AG09309 (cell line): ENCODE measurements at regions not wholly inside any gene's neighbourhood (a gene's known extent, or its start where the extent isn't known, plus 50 kb on each side); places are given as distances from the start of the nearest gene placed in this dataset.

Source experiments
- DNase-seq: peaks from one replicate; pipeline ENCODE4 v3.0.0-alpha.2; 2010; ENCODE audit warnings: low read depth
- H3K4me3 ChIP-seq: 2 replicates; pipeline ENCODE4 v1.5.1; 2011; ENCODE audit warnings: mild to moderate bottlenecking, low read depth, low read length, moderate library complexity; ENCODE audit not compliant: control insufficient read depth
- TF ChIP-seq, protein P1 (sequence below): IDR thresholded peaks from 2 replicates; pipeline ENCODE4 v1.5.1; 2011; ENCODE audit warnings: mild to moderate bottlenecking, low read depth, low read length, inconsistent platforms; ENCODE audit not compliant: insufficient read depth, control insufficient read depth; ENCODE audit errors: missing control alignments

DNA sequence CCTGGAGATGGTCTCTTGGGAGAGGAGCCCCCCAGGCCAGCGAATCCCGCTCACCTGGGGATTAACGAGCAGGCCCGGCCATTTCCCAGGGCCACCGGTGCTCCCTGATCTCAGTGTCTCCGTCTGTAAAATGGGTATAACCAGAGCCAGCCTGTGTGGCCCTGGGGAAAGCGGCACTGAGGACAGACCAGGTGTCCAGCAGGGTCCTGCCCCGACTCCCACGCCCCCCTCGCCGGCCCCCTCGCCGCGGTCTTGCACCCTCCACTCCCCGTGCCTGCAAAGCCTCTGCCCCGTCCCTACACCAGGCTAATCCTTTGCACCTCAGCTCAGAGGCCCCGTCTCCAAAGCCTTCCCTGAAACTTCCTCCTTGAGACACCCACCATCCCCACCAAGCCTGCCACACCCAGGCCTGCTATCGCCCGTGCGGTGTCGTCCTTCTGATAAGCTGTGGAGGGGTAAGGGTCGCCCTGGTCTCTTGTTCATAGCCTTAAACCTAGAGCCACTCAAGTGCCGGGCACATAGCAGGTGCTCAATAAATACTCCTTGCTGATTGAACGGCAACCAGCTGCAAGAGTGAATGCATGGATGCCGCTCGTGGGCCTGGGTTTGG lies 259.1 kb downstream of the C16orf95 start:
- DNase-seq = no peak
- TF ChIP-seq, protein P1, sequence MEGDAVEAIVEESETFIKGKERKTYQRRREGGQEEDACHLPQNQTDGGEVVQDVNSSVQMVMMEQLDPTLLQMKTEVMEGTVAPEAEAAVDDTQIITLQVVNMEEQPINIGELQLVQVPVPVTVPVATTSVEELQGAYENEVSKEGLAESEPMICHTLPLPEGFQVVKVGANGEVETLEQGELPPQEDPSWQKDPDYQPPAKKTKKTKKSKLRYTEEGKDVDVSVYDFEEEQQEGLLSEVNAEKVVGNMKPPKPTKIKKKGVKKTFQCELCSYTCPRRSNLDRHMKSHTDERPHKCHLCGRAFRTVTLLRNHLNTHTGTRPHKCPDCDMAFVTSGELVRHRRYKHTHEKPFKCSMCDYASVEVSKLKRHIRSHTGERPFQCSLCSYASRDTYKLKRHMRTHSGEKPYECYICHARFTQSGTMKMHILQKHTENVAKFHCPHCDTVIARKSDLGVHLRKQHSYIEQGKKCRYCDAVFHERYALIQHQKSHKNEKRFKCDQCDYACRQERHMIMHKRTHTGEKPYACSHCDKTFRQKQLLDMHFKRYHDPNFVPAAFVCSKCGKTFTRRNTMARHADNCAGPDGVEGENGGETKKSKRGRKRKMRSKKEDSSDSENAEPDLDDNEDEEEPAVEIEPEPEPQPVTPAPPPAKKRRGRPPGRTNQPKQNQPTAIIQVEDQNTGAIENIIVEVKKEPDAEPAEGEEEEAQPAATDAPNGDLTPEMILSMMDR = no peak
- no peak overlapping the region for H3K4me3 ChIP-seq

DNA sequence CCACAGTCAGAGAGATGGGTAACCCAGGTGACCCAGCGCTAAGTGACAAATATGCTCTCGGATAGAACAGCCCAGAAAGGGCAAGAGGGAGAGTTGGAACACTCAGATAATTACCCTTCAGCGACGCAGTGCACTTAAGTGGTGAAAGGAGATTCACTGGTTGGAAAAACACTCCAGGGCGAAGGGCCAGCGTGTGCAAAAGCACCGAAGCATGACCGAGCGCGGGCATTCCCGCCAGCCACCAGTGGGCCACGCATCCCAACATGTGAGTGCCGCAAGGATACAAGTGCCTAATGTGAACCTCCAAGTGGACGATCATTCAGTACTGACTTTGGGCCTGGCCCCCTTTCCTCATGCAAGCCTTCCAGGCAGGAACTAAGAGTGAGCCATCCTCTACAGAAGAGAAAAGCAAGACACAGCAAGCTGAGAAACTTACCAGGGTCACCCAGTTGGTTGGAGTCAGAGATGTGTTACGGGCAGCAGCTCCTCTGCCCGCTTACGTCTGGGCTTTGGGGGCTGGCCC lies 258.4 kb downstream of the C16orf95 start:
- no peak for DNase-seq
- no peak overlapping the region for H3K4me3 ChIP-seq
- TF ChIP-seq, protein P1 = no peak

DNA sequence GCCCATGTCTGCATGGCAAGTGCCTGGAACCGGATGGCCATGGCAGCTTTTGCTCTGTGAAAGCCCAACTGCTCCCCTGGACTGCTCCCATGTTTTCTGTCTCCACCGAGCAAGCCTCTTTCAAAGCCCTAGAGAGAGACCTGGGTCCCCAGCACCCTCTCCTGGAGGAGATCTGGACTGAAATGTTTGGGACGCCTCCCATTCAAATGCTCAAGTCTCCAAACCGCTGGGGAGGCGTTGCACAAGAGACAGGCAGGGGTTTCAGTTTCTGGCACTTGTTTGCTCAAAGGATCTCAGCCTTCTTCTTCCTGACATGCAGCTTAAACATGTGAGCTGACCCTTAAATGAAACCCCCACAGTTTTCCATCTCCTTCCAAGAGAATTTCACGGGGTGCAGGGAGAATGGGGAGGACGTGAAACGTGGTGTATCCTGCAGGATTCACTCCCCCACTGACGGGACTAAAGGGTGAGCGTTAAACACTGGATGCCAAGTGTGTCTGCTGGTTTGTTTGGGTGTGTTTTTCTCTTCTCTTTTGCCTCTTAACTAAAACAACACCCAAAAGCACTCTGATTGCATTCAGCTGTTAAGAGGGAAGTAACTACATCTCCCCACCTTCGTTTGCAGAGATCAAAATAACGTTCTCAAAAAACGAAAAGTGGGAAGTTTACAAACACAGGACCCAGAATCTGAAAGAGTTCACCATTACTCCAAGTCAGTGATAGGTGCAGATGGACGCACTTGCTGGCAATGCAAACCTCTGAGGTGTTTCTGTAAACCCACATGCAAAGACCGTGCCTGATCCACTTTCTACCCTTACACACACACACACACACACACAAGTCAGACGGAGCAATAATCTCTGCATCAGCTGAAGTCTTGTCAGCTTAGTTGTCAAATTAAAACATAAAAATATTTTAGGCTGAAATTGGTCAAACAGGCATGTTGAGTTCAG lies 256.9 kb downstream of the C16orf95 start:
- no peak overlapping the region for H3K4me3 ChIP-seq
- DNase-seq = no peak
- TF ChIP-seq, protein P1 = peak; percentile 22

DNA sequence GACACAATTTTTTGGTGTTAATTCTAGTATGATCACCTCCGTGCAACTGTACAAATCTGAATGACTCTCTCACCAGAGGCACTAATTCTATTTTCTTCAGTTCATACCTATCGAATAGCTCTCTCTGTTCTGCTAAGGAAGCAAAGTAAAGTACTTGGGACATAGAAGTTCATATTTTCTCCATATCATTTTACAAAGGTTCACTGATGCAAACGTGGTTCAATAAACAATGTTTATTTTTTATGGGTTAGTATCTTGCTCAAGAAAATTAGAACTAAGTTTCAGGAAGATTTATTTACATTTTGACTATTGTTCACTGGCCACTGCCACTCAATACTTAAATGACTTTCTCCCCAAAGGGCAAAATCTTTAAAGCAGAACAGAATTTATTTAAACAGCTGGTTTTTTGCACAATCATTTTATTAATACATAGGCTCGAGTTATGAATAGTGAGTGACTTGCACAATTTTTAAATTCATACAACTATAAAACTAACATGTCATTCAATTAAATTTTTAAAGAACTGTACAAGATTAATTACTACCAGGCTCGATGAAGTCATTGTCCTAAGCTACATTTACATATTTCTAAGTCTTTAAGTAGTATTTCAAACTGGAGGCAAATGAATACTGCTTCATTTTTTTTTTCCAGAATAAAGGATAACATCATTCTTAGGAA lies 255.8 kb downstream of the C16orf95 start:
- TF ChIP-seq, protein P1 = no peak
- no peak for DNase-seq
- H3K4me3 ChIP-seq = no peak overlapping the region

DNA sequence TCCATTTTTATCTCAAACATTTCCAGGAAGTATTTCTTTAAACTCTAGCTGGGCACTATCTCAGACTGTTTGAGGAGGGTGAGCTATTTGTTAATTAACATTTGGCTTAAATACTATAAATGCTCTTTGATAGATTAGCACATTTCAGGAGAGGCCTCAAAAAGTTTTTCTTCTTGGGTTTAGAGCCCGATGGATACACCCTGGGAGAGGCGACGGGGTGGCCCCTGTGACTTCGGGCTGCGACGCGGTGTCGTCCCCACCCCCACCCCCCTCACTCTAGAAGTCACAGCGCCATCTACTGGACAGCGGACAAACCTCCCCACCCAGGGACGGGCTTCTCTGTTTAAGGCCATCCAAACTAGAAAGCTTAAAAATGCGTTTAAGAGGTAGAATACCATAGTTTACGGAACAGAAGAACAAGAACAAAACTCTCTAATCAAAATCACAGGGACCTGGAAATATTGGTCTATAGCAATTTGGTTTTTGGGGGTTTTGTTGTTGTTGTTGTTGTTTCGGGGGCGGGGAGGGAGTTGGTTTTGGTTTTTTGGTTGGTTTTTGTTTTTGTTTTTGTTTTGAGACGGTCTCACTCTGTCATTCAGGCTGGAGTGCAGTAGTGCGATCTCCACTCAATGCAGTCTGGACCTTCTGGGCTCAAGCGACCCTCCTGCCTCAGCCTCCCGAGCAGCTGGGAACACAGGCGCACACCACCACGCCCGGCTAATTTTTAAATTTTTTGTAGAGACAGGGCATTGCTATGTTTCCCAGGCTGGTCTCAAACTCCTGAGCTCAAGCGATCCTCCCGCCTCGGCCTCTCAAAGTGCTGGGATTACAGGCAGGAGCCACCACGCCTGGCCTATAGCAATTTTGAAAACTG lies 254.4 kb downstream of the C16orf95 start:
- no peak for DNase-seq
- TF ChIP-seq, protein P1 = peak; percentile 84
- H3K4me3 ChIP-seq = no peak overlapping the region; the same call in 1 of the 2 replicates
